Activated CD8-positive, alpha-beta memory T cell treated with anti-CD3 and anti-CD28 coated beads, Interleukin-2, amount 50 U/mL, for 48 hours (primary cell): ENCODE measurements at regions not wholly inside any gene's neighbourhood (a gene's known extent, or its start where the extent isn't known, plus 50 kb on each side); places are given as distances from the start of the nearest gene placed in this dataset.
"Not testable (repeated sequence)": the region's sequence is repeated elsewhere in the genome, so short reads cannot be mapped to it uniquely, and the experiment has no call there.

Source experiments
- DNase-seq: peaks from one replicate; pipeline ENCODE4 v3.0.0-alpha.2; 2020

- no peak for DNase-seq
Measured at GRCh38 chr13:111564606-111565005, 244.2 kb downstream of the TEX29 start.

- no peak for DNase-seq
Measured at GRCh38 chr13:111565400-111565799, 245.0 kb downstream of the TEX29 start.

GRCh38 chr13:111566567-111566966 lies 246.1 kb downstream of the TEX29 start:
- DNase-seq = no peak

- no peak for DNase-seq
Measured at GRCh38 chr13:111567637-111568036, 247.2 kb downstream of the TEX29 start.

GRCh38 chr13:111568290-111568689 lies 247.8 kb downstream of the TEX29 start:
- DNase-seq = no peak

- DNase-seq = no peak
Measured at GRCh38 chr13:111570911-111571310, 250.5 kb downstream of the TEX29 start.

GRCh38 chr13:111572956-111573761 lies 252.7 kb downstream of the TEX29 start:
- no peak for DNase-seq

- DNase-seq = no peak
Measured at GRCh38 chr13:111573801-111574200, 253.4 kb downstream of the TEX29 start.

- no peak for DNase-seq
Measured at GRCh38 chr13:111575276-111575675, 254.8 kb downstream of the TEX29 start.

- DNase-seq = no peak
Measured at GRCh38 chr13:111575719-111576118, 255.3 kb downstream of the TEX29 start.

- DNase-seq = no peak
Measured at GRCh38 chr13:111577208-111577828, 256.9 kb downstream of the TEX29 start.

GRCh38 chr13:111577956-111578605 lies 257.6 kb downstream of the TEX29 start:
- DNase-seq = no peak

- no peak for DNase-seq
Measured at GRCh38 chr13:111584101-111584672, 263.7 kb downstream of the TEX29 start.

- no peak for DNase-seq
Measured at GRCh38 chr13:111584870-111585269, 264.4 kb downstream of the TEX29 start.

- DNase-seq = no peak
Measured at GRCh38 chr13:111586291-111586690, 265.8 kb downstream of the TEX29 start.

- no peak for DNase-seq
Measured at GRCh38 chr13:111587249-111587648, 266.8 kb downstream of the TEX29 start.

GRCh38 chr13:111589321-111589720 lies 268.9 kb downstream of the TEX29 start:
- peak; percentile 18 for DNase-seq

- DNase-seq = no peak
Measured at GRCh38 chr13:111589992-111590391, 269.6 kb downstream of the TEX29 start.

GRCh38 chr13:111590796-111591195 lies 270.4 kb downstream of the TEX29 start:
- DNase-seq = no peak

- not testable (repeated sequence) for DNase-seq
Measured at GRCh38 chr13:111593490-111593889, 273.0 kb downstream of the TEX29 start.

- no peak for DNase-seq
Measured at GRCh38 chr13:111594606-111595005, 274.2 kb downstream of the TEX29 start.

- no peak for DNase-seq
Measured at GRCh38 chr13:111595276-111595675, 274.8 kb downstream of the TEX29 start.

- DNase-seq = no peak
Measured at GRCh38 chr13:111595791-111596190, 275.3 kb downstream of the TEX29 start.

GRCh38 chr13:111597191-111597611 lies 276.8 kb downstream of the TEX29 start:
- no peak for DNase-seq
